MG63 (cell line): ENCODE measurements at regions not wholly inside any gene's neighbourhood (a gene's known extent, or its start where the extent isn't known, plus 50 kb on each side); places are given as distances from the start of the nearest gene placed in this dataset.
"Not testable (repeated sequence)": the region's sequence is repeated elsewhere in the genome, so short reads cannot be mapped to it uniquely, and the experiment has no call there.

ENCODE experiments used
- DNase-seq: peaks from one replicate; pipeline ENCODE4 v3.0.0-alpha.2; 2020
- H3K27me3 ChIP-seq: fragments of 250-450 bp; sonication (Bioruptor Pico); 2 replicates; pipeline ENCODE4 v1.5.1; 2020; ENCODE audit warnings: mild to moderate bottlenecking, moderate library complexity
- H3K36me3 ChIP-seq: fragments of 250-450 bp; sonication (Bioruptor Pico); 2 replicates; pipeline ENCODE4 v1.5.1; 2020; ENCODE audit warnings: mild to moderate bottlenecking, moderate library complexity
- H3K4me3 ChIP-seq: fragments of 250-450 bp; sonication (Bioruptor Pico); 2 replicates; pipeline ENCODE4 v1.5.1; 2020; ENCODE audit warnings: mild to moderate bottlenecking, moderate library complexity
- H3K9me3 ChIP-seq: fragments of 250-450 bp; sonication (Bioruptor Pico); 2 replicates; pipeline ENCODE4 v1.5.1; 2020; ENCODE audit warnings: mild to moderate bottlenecking, moderate library complexity

GRCh38 chr12:58336581-58337242, 395.3 kb downstream of the ATP23 start:
- H3K27me3 ChIP-seq, H3K36me3 ChIP-seq, H3K4me3 ChIP-seq, H3K9me3 ChIP-seq, DNase-seq: not testable (repeated sequence)

GRCh38 chr12:58337539-58337938, 396.2 kb downstream of the ATP23 start:
- H3K27me3 ChIP-seq, DNase-seq, H3K9me3 ChIP-seq, H3K4me3 ChIP-seq, H3K36me3 ChIP-seq: not testable (repeated sequence)

GRCh38 chr12:58341791-58342190, 400.4 kb downstream of the ATP23 start:
- no peaks in the 10 kb centered on the region for H3K36me3 ChIP-seq
- no peak for DNase-seq
- no peak overlapping the region for H3K4me3 ChIP-seq
- H3K27me3 ChIP-seq, result no peaks in the 10 kb centered on the region
- H3K9me3 ChIP-seq, result no peaks in the 10 kb centered on the region

- Histone ChIP-seq H3K36me3 (no peaks in the 10 kb centered on the region), H3K9me3 (no peaks in the 10 kb centered on the region), H3K27me3 (no peaks in the 10 kb centered on the region), H3K4me3 (no peak overlapping the region)
- DNase-seq, result peak; percentile 40
Measured at GRCh38 chr12:58342736-58343135, 401.4 kb downstream of the ATP23 start.

- Histone ChIP-seq H3K36me3 (no peaks in the 10 kb centered on the region), H3K9me3 (peaks cover 6% of the 10 kb centered on the region), H3K4me3 (no peak overlapping the region), H3K27me3 (no peaks in the 10 kb centered on the region)
- DNase-seq, result no peak
Measured at GRCh38 chr12:58346032-58346632, 404.8 kb downstream of the ATP23 start.

GRCh38 chr12:58347188-58347587, 405.8 kb downstream of the ATP23 start:
- Histone ChIP-seq H3K27me3 (no peaks in the 10 kb centered on the region), H3K4me3 (no peak overlapping the region), H3K9me3 (peaks cover 6% of the 10 kb centered on the region), H3K36me3 (no peaks in the 10 kb centered on the region)
- no peak for DNase-seq

GRCh38 chr12:58347691-58348090, 406.3 kb downstream of the ATP23 start:
- Histone ChIP-seq H3K9me3 (peaks cover 6% of the 10 kb centered on the region), H3K36me3 (no peaks in the 10 kb centered on the region), H3K27me3 (no peaks in the 10 kb centered on the region), H3K4me3 (no peak overlapping the region)
- DNase-seq, result no peak

- no peaks in the 10 kb centered on the region for H3K27me3 ChIP-seq
- no peak for DNase-seq
- no peak overlapping the region for H3K4me3 ChIP-seq
- H3K36me3 ChIP-seq, result no peaks in the 10 kb centered on the region
- peaks cover 6% of the 10 kb centered on the region for H3K9me3 ChIP-seq
Measured at GRCh38 chr12:58349161-58349560, 407.8 kb downstream of the ATP23 start.

GRCh38 chr12:58356794-58357193, 415.4 kb downstream of the ATP23 start:
- no peak for DNase-seq
- Histone ChIP-seq H3K9me3 (peaks cover 3% of the 10 kb centered on the region; the same call in 1 of the 2 replicates), H3K27me3 (no peaks in the 10 kb centered on the region), H3K4me3 (no peak overlapping the region), H3K36me3 (no peaks in the 10 kb centered on the region)

- peaks cover 3% of the 10 kb centered on the region; the same call in 1 of the 2 replicates for H3K9me3 ChIP-seq
- no peaks in the 10 kb centered on the region for H3K36me3 ChIP-seq
- H3K27me3 ChIP-seq, result no peaks in the 10 kb centered on the region
- no peak overlapping the region for H3K4me3 ChIP-seq
- no peak for DNase-seq
Measured at GRCh38 chr12:58357511-58357910, 416.1 kb downstream of the ATP23 start.

GRCh38 chr12:58358369-58358768, 417.0 kb downstream of the ATP23 start:
- H3K36me3 ChIP-seq, result no peaks in the 10 kb centered on the region
- no peaks in the 10 kb centered on the region for H3K27me3 ChIP-seq
- no peak for DNase-seq
- H3K9me3 ChIP-seq, result peaks cover 3% of the 10 kb centered on the region; the same call in 1 of the 2 replicates
- H3K4me3 ChIP-seq, result no peak overlapping the region

GRCh38 chr12:58359084-58359483, 417.7 kb downstream of the ATP23 start:
- Histone ChIP-seq H3K27me3 (no peaks in the 10 kb centered on the region), H3K4me3 (no peak overlapping the region), H3K9me3 (peaks cover 3% of the 10 kb centered on the region; the same call in 1 of the 2 replicates), H3K36me3 (no peaks in the 10 kb centered on the region; the same call in 1 of the 2 replicates)
- no peak for DNase-seq

- no peaks in the 10 kb centered on the region for H3K27me3 ChIP-seq
- no peak for DNase-seq
- no peaks in the 10 kb centered on the region; the same call in 1 of the 2 replicates for H3K36me3 ChIP-seq
- no peak overlapping the region for H3K4me3 ChIP-seq
- peaks cover 3% of the 10 kb centered on the region; the same call in 1 of the 2 replicates for H3K9me3 ChIP-seq
Measured at GRCh38 chr12:58361056-58361455, 419.7 kb downstream of the ATP23 start.

GRCh38 chr12:58363971-58364370, 422.6 kb downstream of the ATP23 start:
- no peaks in the 10 kb centered on the region for H3K9me3 ChIP-seq
- no peaks in the 10 kb centered on the region for H3K27me3 ChIP-seq
- H3K36me3 ChIP-seq, result peaks cover 4% of the 10 kb centered on the region; the same call in 1 of the 2 replicates
- no peak overlapping the region for H3K4me3 ChIP-seq
- no peak for DNase-seq

- Histone ChIP-seq H3K4me3 (no peak overlapping the region), H3K27me3 (no peaks in the 10 kb centered on the region), H3K9me3 (no peaks in the 10 kb centered on the region), H3K36me3 (peaks cover 4% of the 10 kb centered on the region; the same call in 1 of the 2 replicates)
- DNase-seq, result peak; percentile 75
Measured at GRCh38 chr12:58364389-58365086, 423.2 kb downstream of the ATP23 start.

- Histone ChIP-seq H3K27me3 (no peaks in the 10 kb centered on the region), H3K4me3 (no peak overlapping the region), H3K36me3 (peaks cover 4% of the 10 kb centered on the region; the same call in 1 of the 2 replicates), H3K9me3 (no peaks in the 10 kb centered on the region)
- peak; percentile 29 for DNase-seq
Measured at GRCh38 chr12:58365087-58365390, 423.7 kb downstream of the ATP23 start.

GRCh38 chr12:58367041-58367440, 425.7 kb downstream of the ATP23 start:
- Histone ChIP-seq H3K4me3 (no peak overlapping the region), H3K36me3 (peaks cover 4% of the 10 kb centered on the region), H3K27me3 (no peaks in the 10 kb centered on the region), H3K9me3 (peaks cover 11% of the 10 kb centered on the region; the same call in 1 of the 2 replicates)
- DNase-seq, result no peak
